HUES64 (cell line): ENCODE measurements at regions not wholly inside any gene's neighbourhood (a gene's known extent, or its start where the extent isn't known, plus 50 kb on each side); places are given as distances from the start of the nearest gene placed in this dataset.

ENCODE experiments used
- H3K27ac ChIP-seq: 2 replicates; pipeline ENCODE4 v1.7.0; 2013; ENCODE audit warnings: low read depth, low read length, inconsistent platforms
- H3K27me3 ChIP-seq: 2 replicates; pipeline ENCODE4 v1.6.1; 2013; ENCODE audit warnings: mild to moderate bottlenecking, low read length; ENCODE audit not compliant: insufficient read depth
- H3K36me3 ChIP-seq: 2 replicates; pipeline ENCODE4 v1.6.1; 2013; ENCODE audit warnings: mild to moderate bottlenecking, low read length; ENCODE audit not compliant: insufficient read depth
- H3K4me1 ChIP-seq: 2 replicates; pipeline ENCODE4 v1.6.1; 2013; ENCODE audit warnings: mild to moderate bottlenecking, low read length, moderate library complexity; ENCODE audit not compliant: insufficient read depth
- H3K4me3 ChIP-seq: 2 replicates; pipeline ENCODE4 v1.5.1; 2013; ENCODE audit warnings: mild to moderate bottlenecking, low read length, moderate library complexity
- H3K9ac ChIP-seq: 2 replicates; pipeline ENCODE4 v1.6.1; 2013; ENCODE audit warnings: mild to moderate bottlenecking, low read depth, low read length
- H3K9me3 ChIP-seq: 2 replicates; pipeline ENCODE4 v1.6.1; 2013; ENCODE audit warnings: low read depth, low read length; ENCODE audit not compliant: insufficient read depth
- WGBS: fragments of 150-250, 120-280 bp; methylation state at CpG from one replicate; pipeline ENCODE4 v1.1.7; 2013; ENCODE audit warnings: missing lambda C conversion rate; 5-methylcytosine and 5-hydroxymethylcytosine counted together

- no peaks in the 10 kb centered on the region for H3K36me3 ChIP-seq
- 100% methylated on average over 1 of the region's 1 CpG for WGBS
- no peak overlapping the region for H3K27ac ChIP-seq
- H3K4me3 ChIP-seq, result no peak overlapping the region
- no peaks in the 10 kb centered on the region for H3K27me3 ChIP-seq
- no peaks in the 10 kb centered on the region for H3K9me3 ChIP-seq
- H3K4me1 ChIP-seq, result peaks cover 8% of the 10 kb centered on the region; the same call in 1 of the 2 replicates
- no peak overlapping the region for H3K9ac ChIP-seq
Observed at GRCh38 chr15:39243396-39243795, 337.5 kb upstream of the THBS1 start.

- no peaks in the 10 kb centered on the region for H3K36me3 ChIP-seq
- no peak overlapping the region for H3K4me3 ChIP-seq
- no CpG with 5 or more reads among the region's 1 CpG for WGBS
- no peaks in the 10 kb centered on the region for H3K27me3 ChIP-seq
- H3K9ac ChIP-seq, result no peak overlapping the region
- peaks cover 8% of the 10 kb centered on the region; the same call in 1 of the 2 replicates for H3K4me1 ChIP-seq
- H3K9me3 ChIP-seq, result no peaks in the 10 kb centered on the region
- H3K27ac ChIP-seq, result no peak overlapping the region
Observed at GRCh38 chr15:39244776-39245175, 336.1 kb upstream of the THBS1 start.

- WGBS, result 100% methylated on average over 1 of the region's 1 CpG
- Histone ChIP-seq H3K27me3 (no peaks in the 10 kb centered on the region), H3K4me3 (no peak overlapping the region), H3K36me3 (no peaks in the 10 kb centered on the region), H3K4me1 (peaks cover 8% of the 10 kb centered on the region; the same call in 1 of the 2 replicates), H3K9ac (no peak overlapping the region), H3K9me3 (no peaks in the 10 kb centered on the region), H3K27ac (no peak overlapping the region)
Observed at GRCh38 chr15:39246523-39246922, 334.4 kb upstream of the THBS1 start.

- WGBS, result 86% methylated on average over 1 of the region's 1 CpG
- H3K36me3 ChIP-seq, result no peaks in the 10 kb centered on the region
- H3K27me3 ChIP-seq, result no peaks in the 10 kb centered on the region
- H3K4me1 ChIP-seq, result peaks cover 8% of the 10 kb centered on the region; the same call in 1 of the 2 replicates
- no peak overlapping the region for H3K4me3 ChIP-seq
- no peaks in the 10 kb centered on the region for H3K9me3 ChIP-seq
- no peak overlapping the region for H3K27ac ChIP-seq
- H3K9ac ChIP-seq, result no peak overlapping the region
Observed at GRCh38 chr15:39247574-39247973, 333.3 kb upstream of the THBS1 start.

GRCh38 chr15:39248204-39248603 is 332.7 kb upstream of the THBS1 start:
- no peaks in the 10 kb centered on the region for H3K27me3 ChIP-seq
- WGBS, result 77% methylated on average over 4 of the region's 4 CpGs
- H3K9me3 ChIP-seq, result no peaks in the 10 kb centered on the region
- no peak overlapping the region for H3K4me3 ChIP-seq
- no peaks in the 10 kb centered on the region for H3K36me3 ChIP-seq
- H3K4me1 ChIP-seq, result peaks cover 8% of the 10 kb centered on the region; the same call in 1 of the 2 replicates
- no peak overlapping the region for H3K27ac ChIP-seq
- no peak overlapping the region for H3K9ac ChIP-seq

- H3K27ac ChIP-seq, result no peak overlapping the region
- H3K9me3 ChIP-seq, result no peaks in the 10 kb centered on the region
- no peaks in the 10 kb centered on the region for H3K36me3 ChIP-seq
- H3K27me3 ChIP-seq, result no peaks in the 10 kb centered on the region
- H3K9ac ChIP-seq, result no peak overlapping the region
- no peak overlapping the region for H3K4me3 ChIP-seq
- peaks cover 8% of the 10 kb centered on the region; the same call in 1 of the 2 replicates for H3K4me1 ChIP-seq
- 20% methylated on average over 1 of the region's 1 CpG for WGBS
Observed at GRCh38 chr15:39250001-39250400, 330.9 kb upstream of the THBS1 start.

GRCh38 chr15:39250460-39251186 is 330.3 kb upstream of the THBS1 start:
- Histone ChIP-seq H3K4me3 (no peak overlapping the region), H3K9ac (no peak overlapping the region), H3K9me3 (no peaks in the 10 kb centered on the region), H3K4me1 (peaks cover 8% of the 10 kb centered on the region; the same call in 1 of the 2 replicates), H3K36me3 (no peaks in the 10 kb centered on the region), H3K27me3 (no peaks in the 10 kb centered on the region), H3K27ac (no peak overlapping the region)
- 96% methylated on average over 3 of the region's 4 CpGs for WGBS

- Histone ChIP-seq H3K9ac (no peak overlapping the region), H3K4me1 (peaks cover 8% of the 10 kb centered on the region; the same call in 1 of the 2 replicates), H3K4me3 (no peak overlapping the region), H3K27me3 (no peaks in the 10 kb centered on the region), H3K9me3 (no peaks in the 10 kb centered on the region), H3K36me3 (no peaks in the 10 kb centered on the region), H3K27ac (no peak overlapping the region)
- 100% methylated on average over 3 of the region's 3 CpGs for WGBS
Observed at GRCh38 chr15:39251413-39252133, 329.3 kb upstream of the THBS1 start.

- no peaks in the 10 kb centered on the region for H3K9me3 ChIP-seq
- peaks cover 8% of the 10 kb centered on the region; the same call in 1 of the 2 replicates for H3K4me1 ChIP-seq
- no peak overlapping the region for H3K9ac ChIP-seq
- H3K36me3 ChIP-seq, result no peaks in the 10 kb centered on the region
- H3K4me3 ChIP-seq, result no peak overlapping the region
- H3K27ac ChIP-seq, result no peak overlapping the region
- 84% methylated on average over 4 of the region's 4 CpGs for WGBS
- H3K27me3 ChIP-seq, result no peaks in the 10 kb centered on the region
Observed at GRCh38 chr15:39252134-39252470, 328.8 kb upstream of the THBS1 start.

- H3K36me3 ChIP-seq, result no peaks in the 10 kb centered on the region
- no peak overlapping the region for H3K27ac ChIP-seq
- H3K4me3 ChIP-seq, result no peak overlapping the region
- no peak overlapping the region for H3K9ac ChIP-seq
- no peaks in the 10 kb centered on the region for H3K4me1 ChIP-seq
- 92% methylated on average over 1 of the region's 1 CpG for WGBS
- H3K27me3 ChIP-seq, result no peaks in the 10 kb centered on the region
- no peaks in the 10 kb centered on the region for H3K9me3 ChIP-seq
Observed at GRCh38 chr15:39253552-39253951, 327.3 kb upstream of the THBS1 start.

GRCh38 chr15:39254181-39254580 is 326.7 kb upstream of the THBS1 start:
- H3K9me3 ChIP-seq, result no peaks in the 10 kb centered on the region
- 97% methylated on average over 3 of the region's 4 CpGs for WGBS
- H3K9ac ChIP-seq, result no peak overlapping the region
- H3K27me3 ChIP-seq, result no peaks in the 10 kb centered on the region
- no peaks in the 10 kb centered on the region for H3K36me3 ChIP-seq
- H3K4me3 ChIP-seq, result no peak overlapping the region
- H3K27ac ChIP-seq, result no peak overlapping the region
- H3K4me1 ChIP-seq, result no peaks in the 10 kb centered on the region
